HL-60 (cell line): ENCODE measurements at regions not wholly inside any gene's neighbourhood (a gene's known extent, or its start where the extent isn't known, plus 50 kb on each side); places are given as distances from the start of the nearest gene placed in this dataset.

Experiments used
- POLR2AphosphoS5 ChIP-seq: IDR thresholded peaks from 2 replicates; pipeline ENCODE4 v1.6.1; 2012; ENCODE audit warnings: low read depth
- TF ChIP-seq, protein P1 (sequence below): IDR thresholded peaks from one replicate; pipeline ENCODE4 v1.5.1; 2011; ENCODE audit warnings: low read length, control low read depth, inconsistent platforms; ENCODE audit not compliant: insufficient read depth
- TF ChIP-seq, protein P2 (sequence below): IDR thresholded peaks from 2 replicates; pipeline ENCODE4 v1.6.1; 2012; ENCODE audit warnings: low read depth; ENCODE audit not compliant: insufficient replicate concordance

DNA sequence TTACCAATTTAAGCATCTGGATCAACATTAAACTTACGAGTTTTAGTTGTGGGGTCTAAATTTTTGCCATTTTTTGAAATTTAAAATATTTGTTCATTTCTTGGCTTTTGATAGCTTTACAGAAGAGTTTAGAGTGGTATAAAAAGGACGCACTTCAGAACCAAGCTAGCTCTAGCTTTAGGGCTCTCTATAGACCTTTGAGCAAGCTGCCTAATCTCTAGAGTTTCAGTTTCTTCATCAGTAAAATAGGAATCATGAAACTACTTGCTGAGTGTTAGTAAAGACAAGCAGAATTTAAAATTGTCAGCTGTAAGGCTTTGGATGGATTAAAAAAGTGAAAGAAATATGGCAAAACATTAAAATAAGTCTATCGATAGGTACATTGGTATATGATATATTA lies 266.5 kb downstream of the IPMK start:
- TF ChIP-seq, protein P1, sequence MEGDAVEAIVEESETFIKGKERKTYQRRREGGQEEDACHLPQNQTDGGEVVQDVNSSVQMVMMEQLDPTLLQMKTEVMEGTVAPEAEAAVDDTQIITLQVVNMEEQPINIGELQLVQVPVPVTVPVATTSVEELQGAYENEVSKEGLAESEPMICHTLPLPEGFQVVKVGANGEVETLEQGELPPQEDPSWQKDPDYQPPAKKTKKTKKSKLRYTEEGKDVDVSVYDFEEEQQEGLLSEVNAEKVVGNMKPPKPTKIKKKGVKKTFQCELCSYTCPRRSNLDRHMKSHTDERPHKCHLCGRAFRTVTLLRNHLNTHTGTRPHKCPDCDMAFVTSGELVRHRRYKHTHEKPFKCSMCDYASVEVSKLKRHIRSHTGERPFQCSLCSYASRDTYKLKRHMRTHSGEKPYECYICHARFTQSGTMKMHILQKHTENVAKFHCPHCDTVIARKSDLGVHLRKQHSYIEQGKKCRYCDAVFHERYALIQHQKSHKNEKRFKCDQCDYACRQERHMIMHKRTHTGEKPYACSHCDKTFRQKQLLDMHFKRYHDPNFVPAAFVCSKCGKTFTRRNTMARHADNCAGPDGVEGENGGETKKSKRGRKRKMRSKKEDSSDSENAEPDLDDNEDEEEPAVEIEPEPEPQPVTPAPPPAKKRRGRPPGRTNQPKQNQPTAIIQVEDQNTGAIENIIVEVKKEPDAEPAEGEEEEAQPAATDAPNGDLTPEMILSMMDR, result no peak
- no peak for TF ChIP-seq POLR2AphosphoS5
- TF ChIP-seq, protein P2, sequence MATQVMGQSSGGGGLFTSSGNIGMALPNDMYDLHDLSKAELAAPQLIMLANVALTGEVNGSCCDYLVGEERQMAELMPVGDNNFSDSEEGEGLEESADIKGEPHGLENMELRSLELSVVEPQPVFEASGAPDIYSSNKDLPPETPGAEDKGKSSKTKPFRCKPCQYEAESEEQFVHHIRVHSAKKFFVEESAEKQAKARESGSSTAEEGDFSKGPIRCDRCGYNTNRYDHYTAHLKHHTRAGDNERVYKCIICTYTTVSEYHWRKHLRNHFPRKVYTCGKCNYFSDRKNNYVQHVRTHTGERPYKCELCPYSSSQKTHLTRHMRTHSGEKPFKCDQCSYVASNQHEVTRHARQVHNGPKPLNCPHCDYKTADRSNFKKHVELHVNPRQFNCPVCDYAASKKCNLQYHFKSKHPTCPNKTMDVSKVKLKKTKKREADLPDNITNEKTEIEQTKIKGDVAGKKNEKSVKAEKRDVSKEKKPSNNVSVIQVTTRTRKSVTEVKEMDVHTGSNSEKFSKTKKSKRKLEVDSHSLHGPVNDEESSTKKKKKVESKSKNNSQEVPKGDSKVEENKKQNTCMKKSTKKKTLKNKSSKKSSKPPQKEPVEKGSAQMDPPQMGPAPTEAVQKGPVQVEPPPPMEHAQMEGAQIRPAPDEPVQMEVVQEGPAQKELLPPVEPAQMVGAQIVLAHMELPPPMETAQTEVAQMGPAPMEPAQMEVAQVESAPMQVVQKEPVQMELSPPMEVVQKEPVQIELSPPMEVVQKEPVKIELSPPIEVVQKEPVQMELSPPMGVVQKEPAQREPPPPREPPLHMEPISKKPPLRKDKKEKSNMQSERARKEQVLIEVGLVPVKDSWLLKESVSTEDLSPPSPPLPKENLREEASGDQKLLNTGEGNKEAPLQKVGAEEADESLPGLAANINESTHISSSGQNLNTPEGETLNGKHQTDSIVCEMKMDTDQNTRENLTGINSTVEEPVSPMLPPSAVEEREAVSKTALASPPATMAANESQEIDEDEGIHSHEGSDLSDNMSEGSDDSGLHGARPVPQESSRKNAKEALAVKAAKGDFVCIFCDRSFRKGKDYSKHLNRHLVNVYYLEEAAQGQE, result no peak
